MM.1S (cell line): ENCODE measurements at regions not wholly inside any gene's neighbourhood (a gene's known extent, or its start where the extent isn't known, plus 50 kb on each side); places are given as distances from the start of the nearest gene placed in this dataset.

Experiments
- EZH2 ChIP-seq: fragments of 300-600 bp; sonication (generic); optimal IDR thresholded peaks from 2 replicates; pipeline ENCODE3; 2017; ENCODE audit warnings: low read depth, mild to moderate bottlenecking, antibody characterized with exemption, low read length, mixed read lengths
- TF ChIP-seq, protein P1 (sequence below): fragments of 300-600 bp; sonication (generic); IDR thresholded peaks from 2 replicates; pipeline ENCODE4 v1.5.1; 2016; ENCODE audit warnings: antibody characterized with exemption, low read length, mixed read lengths

DNA sequence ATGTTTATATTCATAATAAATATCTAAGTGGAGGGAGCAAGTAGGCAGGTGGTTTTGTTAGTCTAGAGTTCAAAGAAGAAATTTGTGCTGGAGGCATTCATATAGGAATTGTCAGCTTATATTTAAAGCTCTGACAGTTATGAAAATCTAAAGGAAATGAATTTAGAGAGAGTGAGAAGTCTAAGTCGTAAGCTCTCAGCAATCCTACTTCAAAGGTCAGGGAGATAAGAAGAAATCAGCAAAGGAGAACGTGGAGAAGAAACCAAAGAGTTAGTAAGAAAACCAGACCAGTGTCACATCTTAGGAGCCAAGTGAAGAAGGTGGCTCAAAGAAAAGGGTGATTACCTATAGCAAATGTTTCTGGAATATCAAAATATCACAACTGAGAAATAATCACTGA lies 241.8 kb downstream of the FSCB start:
- no peak for TF ChIP-seq EZH2
- TF ChIP-seq, protein P1, sequence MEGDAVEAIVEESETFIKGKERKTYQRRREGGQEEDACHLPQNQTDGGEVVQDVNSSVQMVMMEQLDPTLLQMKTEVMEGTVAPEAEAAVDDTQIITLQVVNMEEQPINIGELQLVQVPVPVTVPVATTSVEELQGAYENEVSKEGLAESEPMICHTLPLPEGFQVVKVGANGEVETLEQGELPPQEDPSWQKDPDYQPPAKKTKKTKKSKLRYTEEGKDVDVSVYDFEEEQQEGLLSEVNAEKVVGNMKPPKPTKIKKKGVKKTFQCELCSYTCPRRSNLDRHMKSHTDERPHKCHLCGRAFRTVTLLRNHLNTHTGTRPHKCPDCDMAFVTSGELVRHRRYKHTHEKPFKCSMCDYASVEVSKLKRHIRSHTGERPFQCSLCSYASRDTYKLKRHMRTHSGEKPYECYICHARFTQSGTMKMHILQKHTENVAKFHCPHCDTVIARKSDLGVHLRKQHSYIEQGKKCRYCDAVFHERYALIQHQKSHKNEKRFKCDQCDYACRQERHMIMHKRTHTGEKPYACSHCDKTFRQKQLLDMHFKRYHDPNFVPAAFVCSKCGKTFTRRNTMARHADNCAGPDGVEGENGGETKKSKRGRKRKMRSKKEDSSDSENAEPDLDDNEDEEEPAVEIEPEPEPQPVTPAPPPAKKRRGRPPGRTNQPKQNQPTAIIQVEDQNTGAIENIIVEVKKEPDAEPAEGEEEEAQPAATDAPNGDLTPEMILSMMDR = no peak
